ENCODE measurements at regions not wholly inside any gene's neighbourhood (a gene's known extent, or its start where the extent isn't known, plus 50 kb on each side); places are given as distances from the start of the nearest gene placed in this dataset.
"Not testable (repeated sequence)": the region's sequence is repeated elsewhere in the genome, so short reads cannot be mapped to it uniquely, and the experiment has no call there.

DNA sequence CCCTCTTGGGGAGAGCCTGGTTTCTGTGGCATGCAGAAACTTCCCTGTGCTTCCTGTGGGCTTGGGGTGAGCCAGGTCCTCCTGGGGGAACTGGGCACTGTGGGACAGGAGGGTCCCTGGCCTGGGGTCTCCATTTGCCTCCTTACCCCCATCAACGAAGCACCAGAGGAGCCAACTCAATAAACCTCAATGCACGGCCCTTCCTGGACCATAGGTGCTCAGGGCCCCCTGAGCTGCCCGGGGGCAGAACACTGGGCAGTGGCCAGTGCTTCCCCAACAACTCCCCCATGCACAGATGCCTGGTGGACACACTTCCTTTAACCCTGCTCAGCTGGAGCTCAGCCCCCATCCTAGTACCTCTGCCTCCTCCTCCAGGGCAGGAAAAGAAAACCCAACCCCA, 214.7 kb downstream of the POTEG start:
- TF ChIP-seq EP300 (IDR thresholded peaks at IDR 0.05) = not testable (repeated sequence)
- TF ChIP-seq, protein P1, sequence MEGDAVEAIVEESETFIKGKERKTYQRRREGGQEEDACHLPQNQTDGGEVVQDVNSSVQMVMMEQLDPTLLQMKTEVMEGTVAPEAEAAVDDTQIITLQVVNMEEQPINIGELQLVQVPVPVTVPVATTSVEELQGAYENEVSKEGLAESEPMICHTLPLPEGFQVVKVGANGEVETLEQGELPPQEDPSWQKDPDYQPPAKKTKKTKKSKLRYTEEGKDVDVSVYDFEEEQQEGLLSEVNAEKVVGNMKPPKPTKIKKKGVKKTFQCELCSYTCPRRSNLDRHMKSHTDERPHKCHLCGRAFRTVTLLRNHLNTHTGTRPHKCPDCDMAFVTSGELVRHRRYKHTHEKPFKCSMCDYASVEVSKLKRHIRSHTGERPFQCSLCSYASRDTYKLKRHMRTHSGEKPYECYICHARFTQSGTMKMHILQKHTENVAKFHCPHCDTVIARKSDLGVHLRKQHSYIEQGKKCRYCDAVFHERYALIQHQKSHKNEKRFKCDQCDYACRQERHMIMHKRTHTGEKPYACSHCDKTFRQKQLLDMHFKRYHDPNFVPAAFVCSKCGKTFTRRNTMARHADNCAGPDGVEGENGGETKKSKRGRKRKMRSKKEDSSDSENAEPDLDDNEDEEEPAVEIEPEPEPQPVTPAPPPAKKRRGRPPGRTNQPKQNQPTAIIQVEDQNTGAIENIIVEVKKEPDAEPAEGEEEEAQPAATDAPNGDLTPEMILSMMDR (IDR thresholded peaks at IDR 0.05) = not testable (repeated sequence)

Data from sigmoid colon (tissue), 4 donors.